ENCODE measurements at regions not wholly inside any gene's neighbourhood (a gene's known extent, or its start where the extent isn't known, plus 50 kb on each side); places are given as distances from the start of the nearest gene placed in this dataset.
"Not testable (repeated sequence)": the region's sequence is repeated elsewhere in the genome, so short reads cannot be mapped to it uniquely, and the experiment has no call there.

DNA sequence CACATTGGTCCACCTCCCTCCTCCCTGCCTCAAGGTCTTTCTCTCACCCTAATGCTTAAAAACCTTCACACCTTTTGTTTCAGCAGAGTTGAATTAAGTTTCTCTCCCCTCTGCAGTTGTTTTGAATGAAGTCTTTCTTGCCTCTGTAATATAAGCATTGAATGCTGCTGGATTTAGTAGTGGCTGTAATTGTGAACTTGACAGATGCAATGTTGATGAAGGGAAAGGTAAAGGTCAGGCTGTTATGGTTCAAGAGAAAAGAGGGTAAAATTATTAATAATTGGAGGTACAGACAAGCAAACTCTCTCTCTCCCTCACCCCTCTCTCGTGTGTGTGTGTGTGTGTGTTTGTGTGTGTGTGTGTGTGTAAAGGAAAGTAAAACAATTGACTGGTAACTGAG is 509.8 kb downstream of the AMY1C start:
- H3K4me1 ChIP-seq (ENCODE audit: control insufficient read depth in 4 of 4, insufficient read depth in 4 of 4, low read length in 3 of 4): no peaks in the 10 kb centered on the region
- H3K9ac ChIP-seq (ENCODE audit: low read depth in 1 of 2, low read length in 2 of 2): no peak overlapping the region
- no peaks in the 10 kb centered on the region for H3K36me3 ChIP-seq (ENCODE audit: control insufficient read depth in 4 of 4, insufficient read depth in 3 of 4, low read depth in 1 of 4, low read length in 3 of 4)
- TF ChIP-seq EGR1 (IDR thresholded peaks at IDR 0.05; ENCODE audit: low read depth in 2 of 2) (no peak), JUND (IDR thresholded peaks at IDR 0.05) (no peak)
- 6% methylated on average over 1 of the region's 1 CpG for whole genome bisulfite sequencing
- no peaks in the 10 kb centered on the region for H3K27me3 ChIP-seq (ENCODE audit: control insufficient read depth in 4 of 4, insufficient read depth in 4 of 4, low read length in 3 of 4)
- DNase-seq (ENCODE audit: low spot score): no peak
- H3K4me3 ChIP-seq (ENCODE audit: low read depth in 1 of 3, low read length in 3 of 3): no peak overlapping the region
- no peak overlapping the region for H3K27ac ChIP-seq (ENCODE audit: low read depth in 1 of 2, low read length in 2 of 2)
- no peaks in the 10 kb centered on the region for H3K9me3 ChIP-seq (ENCODE audit: control insufficient read depth in 4 of 4, low read length in 3 of 4)

DNA sequence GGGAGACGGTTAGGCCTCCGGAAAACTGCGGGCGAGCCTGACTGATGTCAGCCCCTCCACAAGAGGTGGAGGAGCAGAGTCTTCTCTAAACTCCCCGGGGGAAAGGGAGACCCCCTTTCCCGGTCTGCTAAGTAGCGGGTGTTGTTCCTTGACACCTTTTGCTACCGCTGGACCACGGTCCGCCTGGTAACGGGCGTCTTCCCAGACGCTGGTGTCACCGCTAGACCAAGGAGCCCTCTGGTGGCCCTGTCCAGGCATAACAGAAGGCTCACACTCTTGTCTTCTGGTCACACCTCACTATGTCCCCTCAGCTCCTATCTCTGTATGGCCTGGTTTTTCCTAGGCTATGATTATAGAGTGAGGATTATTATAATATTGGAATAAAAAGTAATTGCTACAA is 513.4 kb downstream of the AMY1C start:
- H3K27ac ChIP-seq (ENCODE audit: low read depth in 1 of 2, low read length in 2 of 2); H3K4me3 ChIP-seq (ENCODE audit: low read depth in 1 of 3, low read length in 3 of 3); H3K9ac ChIP-seq (ENCODE audit: low read depth in 1 of 2, low read length in 2 of 2); DNase-seq (ENCODE audit: low spot score); H3K4me1 ChIP-seq (ENCODE audit: control insufficient read depth in 4 of 4, insufficient read depth in 4 of 4, low read length in 3 of 4); H3K36me3 ChIP-seq (ENCODE audit: control insufficient read depth in 4 of 4, insufficient read depth in 3 of 4, low read depth in 1 of 4, low read length in 3 of 4); H3K9me3 ChIP-seq (ENCODE audit: control insufficient read depth in 4 of 4, low read length in 3 of 4); H3K27me3 ChIP-seq (ENCODE audit: control insufficient read depth in 4 of 4, insufficient read depth in 4 of 4, low read length in 3 of 4): not testable (repeated sequence)
- 81% methylated on average over 14 of the region's 14 CpGs for WGBS

GRCh38 chr1:104264521-104264920 is 514.8 kb downstream of the AMY1C start:
- no peak for TF ChIP-seq JUND (IDR thresholded peaks at IDR 0.05)
- TF ChIP-seq HNF4A (conservative IDR thresholded peaks at IDR 0.05): no peak
- TF ChIP-seq HNF4G (IDR thresholded peaks at IDR 0.05): no peak
- TF ChIP-seq, protein P1, sequence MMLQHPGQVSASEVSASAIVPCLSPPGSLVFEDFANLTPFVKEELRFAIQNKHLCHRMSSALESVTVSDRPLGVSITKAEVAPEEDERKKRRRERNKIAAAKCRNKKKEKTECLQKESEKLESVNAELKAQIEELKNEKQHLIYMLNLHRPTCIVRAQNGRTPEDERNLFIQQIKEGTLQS (IDR thresholded peaks at IDR 0.05): no peak
- no peak for TF ChIP-seq FOXA2 (IDR thresholded peaks at IDR 0.05)
- TF ChIP-seq EGR1 (IDR thresholded peaks at IDR 0.05; ENCODE audit: low read depth in 2 of 2): no peak
- TF ChIP-seq GABPA (IDR thresholded peaks at IDR 0.05 in 1 of 2, conservative IDR thresholded peaks at IDR 0.05 in 1 of 2): no peak
- TF ChIP-seq FOXA1 (IDR thresholded peaks at IDR 0.05): no peak
- no peaks in the 10 kb centered on the region for H3K36me3 ChIP-seq (ENCODE audit: control insufficient read depth in 4 of 4, insufficient read depth in 3 of 4, low read depth in 1 of 4, low read length in 3 of 4)
- H3K27ac ChIP-seq (ENCODE audit: low read depth in 1 of 2, low read length in 2 of 2): no peak overlapping the region
- H3K4me3 ChIP-seq (ENCODE audit: low read depth in 1 of 3, low read length in 3 of 3): no peak overlapping the region
- H3K27me3 ChIP-seq (ENCODE audit: control insufficient read depth in 4 of 4, insufficient read depth in 4 of 4, low read length in 3 of 4): no peaks in the 10 kb centered on the region
- 58% methylated on average over 2 of the region's 2 CpGs for WGBS
- no peak overlapping the region for H3K9ac ChIP-seq (ENCODE audit: low read depth in 1 of 2, low read length in 2 of 2)
- no peaks in the 10 kb centered on the region for H3K4me1 ChIP-seq (ENCODE audit: control insufficient read depth in 4 of 4, insufficient read depth in 4 of 4, low read length in 3 of 4)
- DNase-seq (ENCODE audit: low spot score): no peak
- no peaks in the 10 kb centered on the region for H3K9me3 ChIP-seq (ENCODE audit: control insufficient read depth in 4 of 4, low read length in 3 of 4)

GRCh38 chr1:104265163-104265562 is 515.5 kb downstream of the AMY1C start:
- H3K27ac ChIP-seq (ENCODE audit: low read depth in 1 of 2, low read length in 2 of 2): no peak overlapping the region
- no peak for TF ChIP-seq HNF4A (conservative IDR thresholded peaks at IDR 0.05)
- TF ChIP-seq GABPA (IDR thresholded peaks at IDR 0.05 in 1 of 2, conservative IDR thresholded peaks at IDR 0.05 in 1 of 2): no peak
- TF ChIP-seq, protein P2, sequence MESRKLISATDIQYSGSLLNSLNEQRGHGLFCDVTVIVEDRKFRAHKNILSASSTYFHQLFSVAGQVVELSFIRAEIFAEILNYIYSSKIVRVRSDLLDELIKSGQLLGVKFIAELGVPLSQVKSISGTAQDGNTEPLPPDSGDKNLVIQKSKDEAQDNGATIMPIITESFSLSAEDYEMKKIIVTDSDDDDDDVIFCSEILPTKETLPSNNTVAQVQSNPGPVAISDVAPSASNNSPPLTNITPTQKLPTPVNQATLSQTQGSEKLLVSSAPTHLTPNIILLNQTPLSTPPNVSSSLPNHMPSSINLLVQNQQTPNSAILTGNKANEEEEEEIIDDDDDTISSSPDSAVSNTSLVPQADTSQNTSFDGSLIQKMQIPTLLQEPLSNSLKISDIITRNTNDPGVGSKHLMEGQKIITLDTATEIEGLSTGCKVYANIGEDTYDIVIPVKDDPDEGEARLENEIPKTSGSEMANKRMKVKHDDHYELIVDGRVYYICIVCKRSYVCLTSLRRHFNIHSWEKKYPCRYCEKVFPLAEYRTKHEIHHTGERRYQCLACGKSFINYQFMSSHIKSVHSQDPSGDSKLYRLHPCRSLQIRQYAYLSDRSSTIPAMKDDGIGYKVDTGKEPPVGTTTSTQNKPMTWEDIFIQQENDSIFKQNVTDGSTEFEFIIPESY (IDR thresholded peaks at IDR 0.05): no peak
- TF ChIP-seq, protein P1 (IDR thresholded peaks at IDR 0.05): no peak
- TF ChIP-seq FOXA1 (IDR thresholded peaks at IDR 0.05): no peak
- TF ChIP-seq, protein P3, sequence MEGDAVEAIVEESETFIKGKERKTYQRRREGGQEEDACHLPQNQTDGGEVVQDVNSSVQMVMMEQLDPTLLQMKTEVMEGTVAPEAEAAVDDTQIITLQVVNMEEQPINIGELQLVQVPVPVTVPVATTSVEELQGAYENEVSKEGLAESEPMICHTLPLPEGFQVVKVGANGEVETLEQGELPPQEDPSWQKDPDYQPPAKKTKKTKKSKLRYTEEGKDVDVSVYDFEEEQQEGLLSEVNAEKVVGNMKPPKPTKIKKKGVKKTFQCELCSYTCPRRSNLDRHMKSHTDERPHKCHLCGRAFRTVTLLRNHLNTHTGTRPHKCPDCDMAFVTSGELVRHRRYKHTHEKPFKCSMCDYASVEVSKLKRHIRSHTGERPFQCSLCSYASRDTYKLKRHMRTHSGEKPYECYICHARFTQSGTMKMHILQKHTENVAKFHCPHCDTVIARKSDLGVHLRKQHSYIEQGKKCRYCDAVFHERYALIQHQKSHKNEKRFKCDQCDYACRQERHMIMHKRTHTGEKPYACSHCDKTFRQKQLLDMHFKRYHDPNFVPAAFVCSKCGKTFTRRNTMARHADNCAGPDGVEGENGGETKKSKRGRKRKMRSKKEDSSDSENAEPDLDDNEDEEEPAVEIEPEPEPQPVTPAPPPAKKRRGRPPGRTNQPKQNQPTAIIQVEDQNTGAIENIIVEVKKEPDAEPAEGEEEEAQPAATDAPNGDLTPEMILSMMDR (IDR thresholded peaks at IDR 0.05; ENCODE audit: low read depth, low read length, missing input control): no peak
- WGBS: 75% methylated on average over 4 of the region's 4 CpGs
- no peaks in the 10 kb centered on the region for H3K4me1 ChIP-seq (ENCODE audit: control insufficient read depth in 4 of 4, insufficient read depth in 4 of 4, low read length in 3 of 4)
- H3K4me3 ChIP-seq (ENCODE audit: low read depth in 1 of 3, low read length in 3 of 3): no peak overlapping the region
- DNase-seq (ENCODE audit: low spot score): no peak
- no peaks in the 10 kb centered on the region for H3K27me3 ChIP-seq (ENCODE audit: control insufficient read depth in 4 of 4, insufficient read depth in 4 of 4, low read length in 3 of 4)
- no peaks in the 10 kb centered on the region for H3K9me3 ChIP-seq (ENCODE audit: control insufficient read depth in 4 of 4, low read length in 3 of 4)
- H3K36me3 ChIP-seq (ENCODE audit: control insufficient read depth in 4 of 4, insufficient read depth in 3 of 4, low read depth in 1 of 4, low read length in 3 of 4): no peaks in the 10 kb centered on the region
- H3K9ac ChIP-seq (ENCODE audit: low read depth in 1 of 2, low read length in 2 of 2): no peak overlapping the region

Data from liver (tissue), 8 donors.